GM18511 (cell line): ENCODE measurements at regions not wholly inside any gene's neighbourhood (a gene's known extent, or its start where the extent isn't known, plus 50 kb on each side); places are given as distances from the start of the nearest gene placed in this dataset.
"Not testable (repeated sequence)": the region's sequence is repeated elsewhere in the genome, so short reads cannot be mapped to it uniquely, and the experiment has no call there.

Experiments used
- ATAC-seq: cut with Tn5 transposase; IDR thresholded peaks from one replicate; pipeline ENCODE4 v1.9.1; 2021; ENCODE audit warnings: mild to moderate bottlenecking, moderate library complexity; ENCODE audit not compliant: unreplicated experiment

DNA sequence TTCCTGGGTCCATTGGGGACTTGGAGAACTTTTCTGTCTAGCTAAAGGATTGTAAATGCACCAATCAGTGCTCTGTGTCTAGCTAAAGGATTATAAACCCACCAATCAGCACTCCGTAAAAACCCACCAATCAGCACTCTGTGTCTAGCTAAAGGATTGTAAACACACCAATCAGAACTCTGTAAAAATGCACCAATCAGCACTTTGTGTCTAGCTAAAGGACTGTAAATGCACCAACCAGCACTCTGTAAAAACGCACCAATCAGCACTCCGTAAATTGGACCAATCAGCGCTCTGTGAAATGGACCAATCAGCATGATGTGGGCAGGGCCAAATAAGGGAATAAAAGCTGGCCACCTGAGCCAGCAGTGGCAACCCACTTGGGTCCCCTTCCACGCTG, 522.4 kb upstream of the LINC00305 start:
- ATAC-seq = not testable (repeated sequence)

- ATAC-seq = no peak
Measured at GRCh38 chr18:64668461-64668962, 519.6 kb upstream of the LINC00305 start.

DNA sequence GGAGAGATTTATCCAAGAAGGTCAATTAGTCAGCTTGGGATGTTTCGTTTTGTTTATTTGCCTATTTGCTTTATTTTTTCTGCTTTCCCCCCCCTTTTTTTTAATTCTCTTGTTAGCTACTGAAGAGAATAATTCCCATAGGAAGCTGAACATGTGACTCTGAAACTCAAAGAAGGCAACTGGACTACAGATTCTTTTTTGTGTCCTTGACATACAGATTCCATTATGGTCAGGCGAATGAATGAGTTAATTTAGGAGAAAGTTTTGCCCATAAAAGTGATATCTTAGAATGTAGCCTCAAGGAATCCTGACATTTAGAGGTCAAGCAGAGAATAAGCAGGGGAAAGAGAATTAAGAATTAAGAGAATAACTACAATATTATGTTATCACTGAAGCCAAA, 514.2 kb upstream of the LINC00305 start:
- no peak for ATAC-seq

DNA sequence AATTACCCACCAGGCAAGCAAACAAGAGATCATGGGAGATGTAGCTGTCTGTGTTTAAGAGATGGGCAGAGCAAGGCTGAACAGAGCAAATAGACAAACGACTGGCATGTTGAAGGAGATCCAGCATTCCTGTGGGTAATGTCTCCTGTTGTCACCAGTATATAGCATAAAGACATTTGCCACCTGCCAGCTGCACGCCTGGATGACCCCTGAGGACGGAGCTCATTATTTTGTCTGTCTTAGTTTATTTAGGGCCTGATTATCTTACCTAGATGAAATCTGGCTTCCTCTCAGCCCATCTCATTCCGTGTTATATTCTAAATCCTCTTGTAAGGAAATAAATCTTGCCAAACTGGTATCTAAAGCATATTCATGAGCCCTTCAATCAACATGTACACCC, 510.3 kb upstream of the LINC00305 start:
- no peak for ATAC-seq

DNA sequence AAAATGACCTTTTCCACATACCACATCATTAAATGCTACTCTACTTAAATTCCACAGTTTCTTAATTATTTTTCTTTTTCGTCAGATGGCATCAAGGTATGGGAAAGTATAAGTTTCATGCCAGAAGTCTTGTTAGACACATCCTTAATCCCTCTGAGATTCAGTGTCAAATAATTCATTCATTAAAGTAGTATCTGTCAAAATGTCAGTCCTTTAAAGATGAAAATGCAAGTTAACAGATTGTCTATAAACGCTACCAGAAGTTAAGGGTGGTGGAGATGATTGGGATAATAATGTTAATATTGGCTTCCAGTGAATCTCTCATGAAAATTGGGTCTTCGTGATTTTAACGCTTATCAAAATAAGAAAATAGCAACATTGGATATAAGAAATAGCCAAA, 504.2 kb upstream of the LINC00305 start:
- ATAC-seq = no peak

- ATAC-seq = no peak
Measured at GRCh38 chr18:64650068-64650467, 501.2 kb upstream of the LINC00305 start.

DNA sequence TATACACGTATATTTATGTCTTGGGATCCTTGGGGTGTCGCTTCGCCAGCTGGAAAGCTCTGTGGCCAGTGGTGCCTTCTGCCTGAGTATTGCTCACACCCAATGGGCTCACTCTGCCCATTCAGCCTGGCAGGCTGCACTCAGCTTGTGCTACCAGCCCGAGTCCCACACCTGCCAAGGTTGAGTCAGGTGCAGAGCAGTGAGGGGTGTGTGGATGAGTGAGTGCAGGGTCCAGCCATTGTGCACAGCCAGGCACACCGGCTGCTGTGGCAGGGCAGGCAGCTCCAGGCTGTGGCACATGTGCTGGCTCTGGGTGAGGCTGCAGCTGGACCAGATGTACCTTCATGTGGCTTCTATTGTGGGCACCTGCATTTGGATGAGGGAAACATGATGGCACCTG, 496.9 kb upstream of the LINC00305 start:
- no peak for ATAC-seq

DNA sequence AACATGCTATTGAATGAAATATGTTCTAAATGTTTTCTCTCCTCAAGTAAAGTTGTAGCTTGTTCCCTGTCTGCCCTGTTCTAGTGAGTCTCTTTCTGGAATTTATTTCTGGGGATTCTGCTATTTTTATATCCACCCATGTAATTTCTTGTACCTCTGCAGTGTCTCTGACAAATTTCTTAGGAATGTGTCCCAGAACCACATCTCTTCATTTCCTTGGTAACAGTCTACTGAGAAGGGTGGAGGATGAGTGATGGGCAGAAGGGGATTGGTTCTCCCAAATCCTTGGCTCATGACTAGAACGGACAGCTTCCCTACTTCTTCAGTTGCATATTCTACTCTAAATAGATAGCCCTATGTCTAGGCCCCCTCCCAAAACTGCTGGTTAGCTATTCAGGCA, 490.6 kb upstream of the LINC00305 start:
- ATAC-seq = no peak

GRCh38 chr18:64620971-64621560, 472.2 kb upstream of the LINC00305 start:
- no peak for ATAC-seq

DNA sequence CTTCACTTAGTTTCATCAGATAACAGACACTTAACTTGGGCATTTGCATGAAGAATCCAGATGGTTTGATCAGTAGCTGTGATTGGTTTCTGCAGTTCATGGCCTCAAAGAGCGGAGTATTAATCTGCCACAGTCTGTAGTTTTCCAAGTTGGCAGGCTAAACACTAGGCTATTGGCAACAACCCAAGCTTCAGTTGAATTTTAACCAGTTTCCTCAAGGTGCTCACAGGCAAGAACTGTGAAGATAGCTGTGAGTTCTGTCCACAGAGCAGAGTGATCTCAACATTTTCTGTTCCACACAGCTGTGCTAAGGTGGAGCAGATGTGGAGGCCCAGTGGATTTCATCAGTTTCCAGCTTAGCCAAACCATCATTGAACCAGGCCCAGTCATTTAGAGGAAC, 469.5 kb upstream of the LINC00305 start:
- no peak for ATAC-seq

DNA sequence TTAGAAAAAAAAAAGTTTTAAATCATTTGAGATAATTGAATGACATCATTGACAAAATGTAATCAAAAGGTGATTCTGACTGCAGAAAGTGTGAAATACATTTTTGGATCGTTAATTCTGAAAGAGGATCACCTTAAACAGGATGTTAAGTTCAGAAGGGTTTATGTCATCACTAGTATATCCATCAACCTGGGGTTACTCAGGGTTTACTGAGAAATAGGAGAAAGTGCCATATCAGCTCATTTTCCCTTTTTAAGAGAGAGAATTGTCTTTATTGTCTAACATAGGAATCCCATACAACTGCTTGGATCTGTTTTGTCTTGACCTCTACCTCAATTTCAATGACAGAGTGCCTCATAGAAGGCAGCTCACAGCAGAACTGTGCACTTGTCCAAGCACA, 466.1 kb upstream of the LINC00305 start:
- no peak for ATAC-seq

GRCh38 chr18:64614446-64614845, 465.6 kb upstream of the LINC00305 start:
- no peak for ATAC-seq

- ATAC-seq = no peak
Measured at GRCh38 chr18:64592246-64592645, 443.4 kb upstream of the LINC00305 start.

- no peak for ATAC-seq
Measured at GRCh38 chr18:64589000-64589399, 440.1 kb upstream of the LINC00305 start.

DNA sequence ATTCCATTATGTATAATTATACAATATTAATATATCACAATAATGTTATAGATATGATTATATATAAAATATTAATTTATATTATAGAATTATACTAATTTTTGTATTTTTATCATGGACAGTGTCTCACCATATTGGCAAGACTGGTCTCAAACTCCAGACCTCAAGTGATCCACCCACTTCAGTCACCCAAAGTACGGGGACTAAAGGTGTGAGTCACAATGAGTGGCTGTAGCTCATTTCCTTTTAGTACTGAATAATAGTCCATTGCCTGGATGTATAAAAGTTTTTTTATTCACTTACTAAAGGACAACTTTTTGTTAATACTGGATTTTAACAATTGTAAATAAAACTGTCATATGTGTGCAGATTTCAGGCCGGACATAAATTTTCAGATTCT, 417.6 kb upstream of the LINC00305 start:
- ATAC-seq = no peak

DNA sequence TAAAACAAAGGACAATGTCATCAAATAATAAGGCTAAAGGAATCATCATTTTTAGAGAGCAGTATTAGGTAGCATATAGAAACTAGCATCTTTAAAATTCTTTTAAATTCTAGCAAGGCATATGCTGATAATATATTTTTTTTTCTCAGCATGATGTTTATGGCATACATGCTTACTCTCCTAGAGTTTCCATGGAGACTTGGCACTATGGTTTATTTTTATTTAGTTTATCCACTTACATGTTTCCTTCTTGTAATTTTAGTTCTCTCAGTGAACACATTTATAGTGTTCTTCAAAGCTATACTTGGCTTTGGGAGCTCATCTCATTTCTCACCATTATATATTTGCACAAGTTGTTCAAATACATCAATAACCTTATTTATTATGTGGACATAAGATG, 413.8 kb upstream of the LINC00305 start:
- no peak for ATAC-seq

DNA sequence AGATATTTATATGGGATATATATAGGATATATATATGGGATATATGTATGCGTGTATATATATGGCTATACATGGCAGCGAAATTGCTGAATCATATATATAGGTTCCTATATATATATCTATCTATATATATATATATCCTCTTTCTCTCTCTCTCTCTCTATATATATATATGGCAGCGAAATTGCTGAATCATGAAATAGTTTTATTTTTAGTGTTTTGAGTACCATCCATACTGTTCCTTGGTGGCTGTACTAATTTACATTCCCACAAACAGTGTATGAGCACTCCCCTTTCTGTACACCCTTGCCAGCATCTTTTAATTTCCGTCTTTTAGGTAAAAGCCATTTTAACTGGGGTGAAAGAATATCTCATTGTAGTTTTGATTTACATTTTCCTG, 397.6 kb upstream of the LINC00305 start:
- no peak for ATAC-seq

- ATAC-seq = no peak
Measured at GRCh38 chr18:64539847-64540246, 391.0 kb upstream of the LINC00305 start.

- no peak for ATAC-seq
Measured at GRCh38 chr18:64528646-64529045, 379.8 kb upstream of the LINC00305 start.

GRCh38 chr18:64519201-64519600, 370.3 kb upstream of the LINC00305 start:
- ATAC-seq = no peak

DNA sequence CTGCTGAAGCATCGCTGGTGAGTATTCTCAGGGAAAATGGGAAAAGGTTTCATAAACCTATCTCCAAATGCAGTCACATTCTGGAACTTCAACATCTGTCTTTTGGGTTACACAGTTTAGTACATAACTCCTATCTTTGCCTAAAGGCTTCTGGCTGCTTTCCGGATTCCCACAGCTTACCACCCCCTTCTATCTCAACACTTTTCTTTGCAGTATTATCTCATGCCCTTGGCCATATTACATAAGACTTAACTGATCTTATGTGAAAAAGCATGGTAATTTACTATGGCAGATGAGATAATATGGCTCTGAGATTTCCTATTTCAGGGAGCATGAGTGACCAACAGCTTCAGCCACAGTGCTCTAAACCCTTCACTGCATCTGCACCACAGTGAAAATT, 369.3 kb upstream of the LINC00305 start:
- no peak for ATAC-seq

- no peak for ATAC-seq
Measured at GRCh38 chr18:64513401-64513800, 364.5 kb upstream of the LINC00305 start.

DNA sequence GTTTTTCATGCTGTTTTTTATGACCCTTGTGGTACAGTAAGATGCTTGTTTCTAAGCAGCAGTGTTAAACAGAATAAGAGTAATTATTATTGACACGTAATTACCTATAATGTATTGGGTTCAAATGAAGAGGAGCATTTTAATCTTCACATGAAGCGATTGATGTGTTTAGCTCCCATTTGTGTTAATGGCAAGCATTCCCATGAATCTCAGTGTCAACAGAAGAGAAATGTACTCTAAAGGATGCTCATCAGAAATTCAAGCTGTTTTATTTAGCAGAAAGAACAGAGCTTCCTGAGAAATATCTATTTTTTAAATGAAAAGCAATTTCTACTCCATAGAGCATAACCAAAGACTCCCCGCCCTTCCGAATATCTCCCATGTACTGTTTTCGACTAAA, 341.3 kb upstream of the LINC00305 start:
- ATAC-seq = no peak
